COR-L47 (cell line): ENCODE measurements at regions not wholly inside any gene's neighbourhood (a gene's known extent, or its start where the extent isn't known, plus 50 kb on each side); places are given as distances from the start of the nearest gene placed in this dataset.
"Not testable (repeated sequence)": the region's sequence is repeated elsewhere in the genome, so short reads cannot be mapped to it uniquely, and the experiment has no call there.

Experiments used
- DNase-seq: peaks from one replicate; lab custom pipeline; 2025; lab: John Stamatoyannopoulos, UW

GRCh38 chr2:130251535-130251872 lies 53.3 kb upstream of the TUBA3E start:
- DNase-seq = no peak

DNA sequence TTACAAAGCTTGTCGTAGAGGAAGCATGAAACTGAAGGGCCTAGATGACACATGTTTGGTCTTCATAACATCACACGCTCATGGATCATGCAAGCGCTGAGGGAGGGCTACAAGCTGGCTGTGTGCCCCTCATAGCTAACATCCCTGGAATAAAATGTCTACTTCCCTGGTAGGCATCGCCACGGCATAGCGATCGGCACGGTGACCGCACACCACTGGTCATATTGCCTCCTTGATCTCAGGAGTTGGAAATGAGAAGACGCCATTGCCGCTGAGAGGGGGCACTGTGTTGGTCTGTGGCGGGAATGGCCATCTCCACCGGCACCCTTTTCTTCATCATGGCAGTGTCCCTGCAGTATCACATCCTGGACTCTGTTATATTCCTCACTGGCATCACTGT lies 50.1 kb upstream of the TUBA3E start:
- DNase-seq = not testable (repeated sequence)
